IPS-18c (cell line): ENCODE measurements at regions not wholly inside any gene's neighbourhood (a gene's known extent, or its start where the extent isn't known, plus 50 kb on each side); places are given as distances from the start of the nearest gene placed in this dataset.

Experiments
- H3K4me3 ChIP-seq: 2 replicates; pipeline ENCODE4 v1.7.0; 2013; ENCODE audit warnings: low read depth, mild to moderate bottlenecking, low read length, moderate library complexity; ENCODE audit not compliant: insufficient read depth
- H3K9me3 ChIP-seq: one replicate; pipeline ENCODE4 v1.6.1; 2013; ENCODE audit warnings: mild to moderate bottlenecking, low read length, moderate library complexity; ENCODE audit not compliant: control insufficient read depth, insufficient read depth

DNA sequence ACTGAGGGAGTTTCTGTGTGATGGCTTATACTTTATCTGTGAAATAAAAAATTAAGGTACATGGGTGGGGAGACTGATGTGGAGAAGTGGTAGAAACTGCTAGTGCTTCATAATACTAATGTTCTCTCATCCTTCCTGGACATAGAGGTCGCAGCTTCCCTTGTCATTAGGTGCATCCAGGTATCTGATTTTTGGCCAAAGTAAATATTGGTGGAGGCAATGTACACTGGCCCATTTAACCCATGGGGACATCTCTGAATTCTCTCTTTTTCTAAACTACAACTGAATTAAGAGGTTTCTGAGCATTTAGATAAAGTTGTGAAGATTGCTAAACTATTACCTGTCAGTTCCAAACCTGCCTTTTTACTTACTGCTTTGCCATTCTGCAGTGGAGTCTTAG, 140.9 kb upstream of the CHORDC1 start:
- H3K9me3 ChIP-seq = no peaks in the 10 kb centered on the region
- no peak overlapping the region for H3K4me3 ChIP-seq

DNA sequence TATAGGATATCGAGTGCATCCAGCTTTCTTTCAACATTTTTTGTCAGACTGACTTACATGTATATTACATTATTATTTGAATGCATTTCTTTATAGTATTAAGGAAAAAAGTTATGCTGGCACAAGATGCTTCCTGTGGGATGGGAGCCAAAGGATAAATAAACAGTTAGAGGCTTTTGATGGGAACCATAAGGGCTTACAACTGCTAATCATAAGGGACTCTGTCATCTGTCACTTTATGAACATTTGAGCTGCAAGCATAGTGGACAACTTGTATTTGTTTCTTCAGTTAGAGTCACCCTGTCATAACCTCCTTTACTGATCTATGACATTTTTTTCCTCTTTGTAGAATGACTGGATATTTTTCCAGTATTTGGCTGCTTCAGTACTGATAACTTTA, 132.4 kb upstream of the CHORDC1 start:
- H3K4me3 ChIP-seq = no peak overlapping the region

DNA sequence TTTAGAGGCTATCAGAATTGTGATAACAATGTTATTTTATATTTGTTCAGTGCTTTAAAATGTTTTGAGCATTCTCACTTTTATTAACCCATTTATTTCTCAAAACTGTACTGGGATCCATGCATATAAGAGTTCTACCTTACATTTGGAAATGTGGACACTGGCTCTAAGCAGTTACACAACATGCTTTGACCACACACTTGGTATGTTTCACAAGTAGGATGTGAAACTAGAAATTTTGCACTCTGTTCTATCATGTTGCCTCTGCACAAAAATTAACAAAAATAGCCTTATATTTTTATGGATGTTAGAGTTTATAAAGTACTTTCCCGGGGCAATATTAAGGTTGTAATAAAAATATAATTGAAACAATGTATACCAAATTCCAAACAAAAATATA, 126.9 kb upstream of the CHORDC1 start:
- Histone ChIP-seq H3K4me3 (no peak overlapping the region), H3K9me3 (no peaks in the 10 kb centered on the region)

More for the DNA sequence above, 132.4 kb upstream of the CHORDC1 start:
- no peaks in the 10 kb centered on the region for H3K9me3 ChIP-seq

GRCh38 chr11:90344546-90344945, 121.7 kb upstream of the CHORDC1 start:
- H3K4me3 ChIP-seq = no peak overlapping the region
- peaks cover 2% of the 10 kb centered on the region for H3K9me3 ChIP-seq

DNA sequence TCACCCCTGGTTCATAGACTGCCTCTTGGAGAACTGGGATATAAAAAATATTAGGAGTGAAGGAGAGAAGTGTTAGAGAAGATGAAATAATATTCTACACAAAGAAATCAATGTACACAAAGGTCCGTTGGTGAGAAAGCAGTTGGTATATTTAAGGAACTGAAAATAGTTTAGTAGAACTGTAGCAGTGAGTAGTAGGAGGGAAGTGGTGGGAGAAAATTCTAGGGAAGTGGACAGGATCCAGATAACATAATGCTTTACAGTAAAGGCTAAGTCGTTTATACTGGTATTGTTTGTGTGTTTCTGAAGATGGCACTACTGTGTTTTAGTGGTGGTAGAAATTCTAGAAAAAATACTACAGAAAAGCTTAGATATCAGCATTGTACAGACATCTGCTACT, 120.8 kb upstream of the CHORDC1 start:
- peaks cover 2% of the 10 kb centered on the region for H3K9me3 ChIP-seq
- no peak overlapping the region for H3K4me3 ChIP-seq

DNA sequence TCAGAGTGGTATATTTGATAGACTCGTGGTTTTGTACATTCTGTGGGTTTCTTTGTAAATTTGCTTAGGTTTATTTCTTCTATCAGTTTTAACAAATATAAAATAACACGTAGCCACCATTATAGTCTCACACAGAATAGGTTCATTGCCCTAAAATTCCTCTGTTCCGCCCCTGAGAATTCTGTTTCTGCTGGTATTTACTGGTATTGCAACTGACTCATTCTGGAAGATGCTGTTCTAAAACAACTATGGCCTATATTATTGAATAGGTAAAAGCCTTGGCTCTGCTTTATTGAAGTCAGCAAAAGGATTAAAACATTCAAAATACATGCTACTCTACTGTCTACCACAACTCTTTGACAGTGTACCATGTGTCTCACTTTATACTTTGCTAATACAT, 119.1 kb upstream of the CHORDC1 start:
- Histone ChIP-seq H3K9me3 (peaks cover 2% of the 10 kb centered on the region), H3K4me3 (no peak overlapping the region)

DNA sequence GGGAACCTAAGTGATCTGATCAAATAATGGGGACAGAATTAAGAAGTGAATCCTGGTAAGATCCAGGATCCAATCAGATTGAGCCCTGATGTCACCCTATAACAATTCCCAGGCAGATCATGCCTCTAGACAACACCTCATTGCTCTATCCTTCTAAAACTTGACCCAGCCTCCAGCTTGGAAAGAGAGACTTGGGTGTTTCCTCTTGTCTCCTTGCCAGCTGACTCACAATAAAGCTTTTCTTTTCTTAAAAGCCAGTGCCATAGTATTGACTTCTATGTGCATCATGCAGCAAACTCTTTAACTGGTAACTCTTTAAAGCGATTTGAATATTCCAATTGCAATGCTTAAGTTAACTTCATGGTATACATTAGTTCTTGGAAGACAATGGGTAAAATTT, 109.6 kb upstream of the CHORDC1 start:
- H3K4me3 ChIP-seq = no peak overlapping the region
- no peaks in the 10 kb centered on the region for H3K9me3 ChIP-seq

- Histone ChIP-seq H3K4me3 (no peak overlapping the region), H3K9me3 (no peaks in the 10 kb centered on the region)
These were observed 107.8 kb upstream of the CHORDC1 start for GRCh38 chr11:90330632-90331031.

DNA sequence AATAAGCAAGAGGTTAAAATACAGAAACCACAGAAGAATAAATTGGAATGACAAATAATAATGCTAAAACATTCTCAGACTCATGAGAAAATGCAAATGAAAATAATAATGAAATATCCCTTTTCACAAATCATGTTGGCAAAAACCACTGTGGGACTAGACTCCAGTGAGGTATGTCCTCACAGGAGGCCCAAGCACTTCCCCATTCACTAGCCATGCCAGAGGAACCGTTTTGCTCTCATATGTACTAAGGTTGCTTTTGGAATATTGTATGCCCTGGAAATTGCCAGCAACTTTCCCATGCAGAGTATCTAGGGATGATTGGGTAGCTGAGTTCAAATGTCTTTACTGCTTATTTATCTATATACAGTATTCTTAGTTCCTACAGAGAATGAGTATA, 106.2 kb upstream of the CHORDC1 start:
- H3K9me3 ChIP-seq = no peaks in the 10 kb centered on the region
- no peak overlapping the region for H3K4me3 ChIP-seq

DNA sequence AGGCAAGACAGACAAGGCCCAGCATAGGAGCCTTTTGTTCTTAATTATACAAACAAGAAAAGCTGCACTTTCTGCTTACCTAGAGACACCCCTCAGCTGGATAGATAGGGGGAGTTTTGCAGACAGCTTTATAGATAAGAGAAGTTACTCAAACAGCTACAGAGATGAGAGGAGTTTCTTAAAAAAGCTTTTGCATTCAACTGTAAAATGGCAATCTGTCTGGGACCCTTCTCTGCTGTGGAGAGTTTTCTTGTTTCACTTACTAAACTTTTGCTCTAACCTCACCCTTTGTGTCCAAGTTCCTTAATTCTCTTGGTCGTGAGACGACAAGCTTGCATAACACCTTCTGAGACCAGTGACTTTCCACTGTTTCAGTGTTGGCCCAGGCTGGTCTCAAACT, 103.8 kb upstream of the CHORDC1 start:
- H3K4me3 ChIP-seq = no peak overlapping the region

DNA sequence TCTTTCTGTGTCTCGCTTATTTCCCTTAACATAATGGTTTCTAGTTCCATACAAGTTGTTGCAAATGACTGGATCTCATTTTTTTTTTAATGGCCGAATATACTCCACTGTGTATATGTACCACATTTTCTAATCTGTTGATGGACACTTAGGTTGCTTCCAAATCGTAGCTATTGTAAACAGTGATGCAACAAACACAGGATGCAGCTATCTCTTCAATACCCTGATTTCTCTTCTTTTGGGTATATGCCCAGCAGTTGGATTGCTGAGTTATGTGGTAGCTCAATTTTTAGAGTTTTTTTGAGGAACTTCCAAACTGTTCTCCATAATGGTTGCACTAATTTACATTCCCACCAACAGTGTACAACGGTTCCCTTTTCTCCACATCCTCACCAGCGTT, 100.4 kb upstream of the CHORDC1 start:
- Histone ChIP-seq H3K4me3 (no peak overlapping the region), H3K9me3 (no peaks in the 10 kb centered on the region)

More for the DNA sequence above, 103.8 kb upstream of the CHORDC1 start:
- H3K9me3 ChIP-seq = no peaks in the 10 kb centered on the region

GRCh38 chr11:90321018-90321417, 98.2 kb upstream of the CHORDC1 start:
- H3K4me3 ChIP-seq = no peak overlapping the region

DNA sequence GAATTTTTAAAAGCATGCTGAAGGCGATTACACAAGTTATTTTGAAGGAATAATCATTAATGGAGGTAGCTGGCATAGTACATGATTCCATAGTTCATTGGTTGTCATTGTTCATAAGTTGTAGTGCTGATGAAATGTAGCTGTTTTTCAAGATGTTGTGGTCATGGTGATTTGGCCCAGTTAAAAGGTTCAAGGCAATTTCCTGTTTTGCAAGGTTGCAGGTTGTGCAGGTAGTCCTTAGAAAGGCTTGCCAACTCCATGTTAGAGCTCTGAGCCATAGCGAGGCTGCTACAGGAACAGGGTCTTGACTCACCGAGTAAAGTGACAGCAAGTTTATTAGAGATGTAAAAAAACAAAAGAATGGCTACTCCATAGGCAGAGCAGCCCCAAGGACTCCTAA, 95.8 kb upstream of the CHORDC1 start:
- H3K9me3 ChIP-seq = no peaks in the 10 kb centered on the region

More at GRCh38 chr11:90321018-90321417, 98.2 kb upstream of the CHORDC1 start:
- H3K9me3 ChIP-seq = no peaks in the 10 kb centered on the region

DNA sequence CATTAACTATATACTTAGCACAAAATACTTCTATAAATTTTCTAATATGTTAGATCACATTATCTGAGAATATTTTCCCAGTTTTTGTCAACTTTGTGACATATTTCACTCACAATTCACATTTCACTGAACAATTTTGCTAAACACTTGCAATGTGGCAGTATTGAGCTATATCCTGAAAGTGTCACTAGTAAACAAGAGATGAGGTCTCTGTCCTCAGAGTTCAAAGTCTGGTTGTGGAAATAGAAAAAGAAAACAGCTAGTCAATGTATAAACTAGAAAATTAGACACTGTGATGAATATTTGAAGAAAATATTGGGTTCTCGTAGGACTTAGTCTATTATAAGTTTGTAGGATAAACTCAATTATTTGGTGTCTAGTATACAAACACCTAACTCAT, 87.4 kb upstream of the CHORDC1 start:
- H3K9me3 ChIP-seq = no peaks in the 10 kb centered on the region
- H3K4me3 ChIP-seq = no peak overlapping the region

More for the DNA sequence above, 95.8 kb upstream of the CHORDC1 start:
- no peak overlapping the region for H3K4me3 ChIP-seq

GRCh38 chr11:90309693-90310092, 86.8 kb upstream of the CHORDC1 start:
- H3K4me3 ChIP-seq = no peak overlapping the region
- H3K9me3 ChIP-seq = no peaks in the 10 kb centered on the region

DNA sequence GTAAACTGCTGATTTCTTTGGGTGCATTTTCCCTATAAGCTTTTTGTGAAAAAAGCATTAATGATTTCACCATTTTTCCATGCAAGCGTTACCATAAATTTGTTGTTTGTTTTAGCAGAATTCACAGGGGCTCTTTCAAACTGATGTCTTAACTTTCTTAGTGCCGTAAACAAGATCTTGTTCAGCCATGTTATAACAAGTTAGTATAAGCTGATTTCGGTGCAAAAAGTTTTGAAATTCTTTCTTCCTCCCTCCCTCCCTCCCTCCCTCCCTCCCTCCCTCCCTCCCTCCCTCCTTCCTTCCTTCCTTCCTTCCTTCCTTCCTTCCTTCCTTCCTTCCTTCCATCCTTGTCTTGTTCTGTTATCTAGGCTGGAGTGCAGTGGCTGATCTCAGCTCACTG, 71.7 kb upstream of the CHORDC1 start:
- no peaks in the 10 kb centered on the region for H3K9me3 ChIP-seq

GRCh38 chr11:90294091-90294490, 71.2 kb upstream of the CHORDC1 start:
- no peaks in the 10 kb centered on the region for H3K9me3 ChIP-seq
- H3K4me3 ChIP-seq = no peak overlapping the region

More for the DNA sequence above, 71.7 kb upstream of the CHORDC1 start:
- no peak overlapping the region for H3K4me3 ChIP-seq

- Histone ChIP-seq H3K4me3 (no peak overlapping the region), H3K9me3 (no peaks in the 10 kb centered on the region)
These were observed 65.5 kb upstream of the CHORDC1 start for GRCh38 chr11:90288212-90288821.

DNA sequence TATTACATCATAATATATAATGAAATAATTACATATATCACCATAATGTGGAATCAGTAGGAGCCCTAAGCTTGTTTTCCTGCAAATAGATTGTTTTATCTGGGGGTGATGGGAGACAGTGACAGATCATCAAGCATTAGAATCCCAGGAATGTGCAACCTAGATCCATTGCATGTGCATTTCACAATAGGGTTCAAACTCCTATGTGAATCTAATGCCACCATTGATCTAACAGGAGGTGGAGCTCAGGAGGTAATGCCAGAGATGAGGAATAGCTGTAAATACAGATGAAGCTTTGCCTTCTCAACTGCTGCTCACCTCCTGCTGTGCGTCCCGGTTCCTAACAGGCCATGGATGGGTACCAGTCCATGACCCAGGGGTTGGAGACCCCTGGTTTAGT, 63.8 kb upstream of the CHORDC1 start:
- Histone ChIP-seq H3K4me3 (no peak overlapping the region), H3K9me3 (no peaks in the 10 kb centered on the region)
